OCI-LY7 (cell line): ENCODE measurements at regions not wholly inside any gene's neighbourhood (a gene's known extent, or its start where the extent isn't known, plus 50 kb on each side); places are given as distances from the start of the nearest gene placed in this dataset.

Experiments
- BruUV-seq: library from RNA; stranded (reverse); fragments of 400-500 nt; replicated peaks from 2 replicates; lab custom pipeline; 2021; lab: Mats Ljungman, UMichigan
- CTCF ChIA-PET: fragments of 300-600 bp; sonication (Branson Sonifier 250); formaldehyde crosslinking; loops from one replicate; lab custom pipeline; 2022; ENCODE audit warnings: antibody characterized with exemption; ENCODE audit not compliant: unreplicated experiment; lab: Charles Lee
- POLR2A ChIA-PET: fragments of 300-600 bp; sonication (Branson Sonifier 250); formaldehyde crosslinking; loops from one replicate; lab custom pipeline; 2022; ENCODE audit warnings: antibody characterized with exemption; lab: Charles Lee
- DNase-seq: peaks from one replicate; pipeline ENCODE4 v3.0.0-alpha.2; 2015; ENCODE audit warnings: low spot score
- H2AFZ ChIP-seq: fragments of 200-600 bp; sonication (generic), shearing (Covaris generic); 2 replicates; pipeline ENCODE4 v1.6.1; 2014; ENCODE audit warnings: mild to moderate bottlenecking, antibody characterized with exemption, low read length, moderate library complexity
- H3K27ac ChIP-seq: fragments of 200-600 bp; sonication (generic); 2 replicates; pipeline ENCODE4 v1.5.1; 2014; ENCODE audit warnings: mixed run types, low read depth, mild to moderate bottlenecking, moderate library complexity, low read length, inconsistent platforms; ENCODE audit not compliant: poor library complexity, severe bottlenecking
- H3K36me3 ChIP-seq: fragments of 200-600 bp; sonication (generic); 2 replicates; pipeline ENCODE4 v1.6.1; 2014; ENCODE audit warnings: mild to moderate bottlenecking, antibody characterized with exemption, low read length, moderate library complexity, mixed read lengths; ENCODE audit not compliant: insufficient read depth
- H3K4me1 ChIP-seq: fragments of 200-600 bp; sonication (generic); 2 replicates; pipeline ENCODE4 v1.5.1; 2014; ENCODE audit warnings: mild to moderate bottlenecking, low read length; ENCODE audit not compliant: insufficient read depth, poor library complexity, severe bottlenecking
- H3K4me2 ChIP-seq: fragments of 200-600 bp; sonication (generic); 2 replicates; pipeline ENCODE4 v1.6.1; 2014; ENCODE audit warnings: mild to moderate bottlenecking, low read length
- H3K4me3 ChIP-seq: fragments of 200-600 bp; sonication (generic); 2 replicates; pipeline ENCODE4 v1.5.1; 2014; ENCODE audit warnings: mild to moderate bottlenecking, low read depth, low read length; ENCODE audit not compliant: poor library complexity, severe bottlenecking
- H3K79me2 ChIP-seq: fragments of 200-600 bp; sonication (generic); 2 replicates; pipeline ENCODE4 v1.6.1; 2016; ENCODE audit warnings: low read depth, mild to moderate bottlenecking, low read length, moderate library complexity, mixed read lengths; ENCODE audit not compliant: insufficient read depth
- H3K9me2 ChIP-seq: fragments of 200-600 bp; sonication (generic); 2 replicates; pipeline ENCODE4 v1.6.1; 2016; ENCODE audit warnings: mild to moderate bottlenecking, low read length, mixed read lengths; ENCODE audit not compliant: insufficient read depth
- H3K9me3 ChIP-seq: fragments of 200-600 bp; sonication (generic); 2 replicates; pipeline ENCODE4 v1.6.1; 2014; ENCODE audit warnings: mild to moderate bottlenecking, mixed run types, low read length, mixed read lengths
- H4K20me1 ChIP-seq: fragments of 200-600 bp; sonication (generic); 2 replicates; pipeline ENCODE4 v1.6.1; 2014; ENCODE audit warnings: mild to moderate bottlenecking, antibody characterized with exemption, low read length, moderate library complexity, mixed read lengths; ENCODE audit not compliant: insufficient read depth
- EZH2phosphoT487 ChIP-seq: fragments of 200-600 bp; sonication (generic); IDR thresholded peaks from 2 replicates; pipeline ENCODE4 v1.6.1; 2018; ENCODE audit warnings: low read depth, borderline replicate concordance, mild to moderate bottlenecking, mixed run types, antibody characterized with exemption, low read length, moderate library complexity, mixed read lengths
- intact Hi-C: fragments of 100-400 bp; cut with micrococcal nuclease; formaldehyde crosslinking; loops from one replicate; pipeline ENCODE4 v1.10.0; 2022; ENCODE audit not compliant: unreplicated experiment
- TF ChIP-seq, protein P1 (sequence below): fragments of 200-600 bp; sonication (generic); conservative IDR thresholded peaks from 2 replicates; pipeline ENCODE4 v1.5.1; 2014; ENCODE audit warnings: mild to moderate bottlenecking, antibody characterized with exemption, low read length, moderate library complexity, mixed read lengths

DNA sequence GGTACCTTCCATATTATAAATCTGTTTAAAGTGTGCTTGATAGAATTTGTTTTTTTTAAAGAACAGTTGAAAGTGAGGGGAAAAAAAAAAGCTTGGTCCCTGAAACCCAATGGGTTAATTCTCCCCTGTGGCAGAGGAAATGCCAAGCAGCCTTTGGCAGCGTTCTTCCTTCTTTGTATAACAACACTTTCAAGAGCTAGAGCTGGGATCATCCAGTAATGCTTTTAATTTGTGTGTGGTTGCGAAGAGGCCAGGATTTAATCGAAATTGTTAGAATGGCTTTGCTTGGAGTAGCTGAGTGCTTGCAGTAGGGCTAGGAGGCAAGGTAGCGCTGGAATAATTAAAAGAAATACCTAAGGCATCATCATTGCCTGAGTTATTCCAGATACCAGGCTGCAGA lies 692.0 kb downstream of the DHX35 start:
- Histone ChIP-seq H3K36me3 (no peaks in the 10 kb centered on the region), H4K20me1 (no peaks in the 10 kb centered on the region), H3K9me3 (no peaks in the 10 kb centered on the region), H3K9me2 (no peaks in the 10 kb centered on the region), H2AFZ (no peak overlapping the region), H3K4me1 (no peaks in the 10 kb centered on the region), H3K79me2 (no peaks in the 10 kb centered on the region), H3K4me3 (no peak overlapping the region), H3K27ac (no peak overlapping the region), H3K4me2 (no peak overlapping the region)
- TF ChIP-seq EZH2phosphoT487 = no peak
- TF ChIP-seq, protein P1, sequence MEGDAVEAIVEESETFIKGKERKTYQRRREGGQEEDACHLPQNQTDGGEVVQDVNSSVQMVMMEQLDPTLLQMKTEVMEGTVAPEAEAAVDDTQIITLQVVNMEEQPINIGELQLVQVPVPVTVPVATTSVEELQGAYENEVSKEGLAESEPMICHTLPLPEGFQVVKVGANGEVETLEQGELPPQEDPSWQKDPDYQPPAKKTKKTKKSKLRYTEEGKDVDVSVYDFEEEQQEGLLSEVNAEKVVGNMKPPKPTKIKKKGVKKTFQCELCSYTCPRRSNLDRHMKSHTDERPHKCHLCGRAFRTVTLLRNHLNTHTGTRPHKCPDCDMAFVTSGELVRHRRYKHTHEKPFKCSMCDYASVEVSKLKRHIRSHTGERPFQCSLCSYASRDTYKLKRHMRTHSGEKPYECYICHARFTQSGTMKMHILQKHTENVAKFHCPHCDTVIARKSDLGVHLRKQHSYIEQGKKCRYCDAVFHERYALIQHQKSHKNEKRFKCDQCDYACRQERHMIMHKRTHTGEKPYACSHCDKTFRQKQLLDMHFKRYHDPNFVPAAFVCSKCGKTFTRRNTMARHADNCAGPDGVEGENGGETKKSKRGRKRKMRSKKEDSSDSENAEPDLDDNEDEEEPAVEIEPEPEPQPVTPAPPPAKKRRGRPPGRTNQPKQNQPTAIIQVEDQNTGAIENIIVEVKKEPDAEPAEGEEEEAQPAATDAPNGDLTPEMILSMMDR = no peak
- ChIA-PET CTCF (no interaction called here), POLR2A (interaction anchor here (0.7 kb wide), 1 partner anchor 9 kb away, joined by 4 read pairs; no protein-coding TSS in a partner anchor)
- DNase-seq = no peak
- BruUV-seq = no TSS peak
- intact Hi-C loops = no loop called here

DNA sequence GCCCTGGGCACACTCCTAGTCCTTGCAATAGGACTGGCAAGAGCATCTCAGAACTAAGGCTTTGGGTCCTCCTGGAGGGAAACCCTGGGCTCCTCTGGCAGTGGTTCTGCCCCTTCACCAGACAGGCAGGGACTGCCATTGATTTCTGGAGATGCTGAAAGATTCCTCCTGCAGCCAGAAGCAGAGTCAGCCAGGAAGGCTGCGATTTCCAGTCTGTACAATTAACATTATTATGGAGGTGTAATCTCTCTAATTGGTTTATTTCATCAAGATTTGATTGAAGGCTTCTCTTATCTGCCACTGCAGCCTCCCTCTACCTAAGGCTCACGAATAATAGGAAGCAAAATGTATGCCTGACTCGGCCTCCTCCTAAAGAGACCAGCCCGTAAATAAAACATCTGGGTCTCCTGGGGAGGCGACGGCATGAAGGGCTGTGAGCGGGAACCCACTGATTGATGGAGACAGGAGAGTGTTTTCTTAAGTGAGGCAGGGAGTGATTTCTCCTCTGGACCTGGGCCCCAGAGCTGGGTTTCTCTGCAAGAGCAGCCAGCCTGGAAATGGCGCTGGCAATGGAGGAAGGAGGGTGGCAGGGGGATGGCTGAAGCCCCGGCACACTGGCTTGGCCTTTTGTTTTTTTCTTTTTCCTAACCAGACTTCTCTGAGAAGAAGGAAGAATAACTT lies 689.6 kb downstream of the DHX35 start:
- no peaks in the 10 kb centered on the region for H3K9me2 ChIP-seq
- ChIA-PET POLR2A (no interaction called here), CTCF (no interaction called here)
- no peaks in the 10 kb centered on the region for H4K20me1 ChIP-seq
- no peak for TF ChIP-seq EZH2phosphoT487
- TF ChIP-seq, protein P1 = no peak
- no peaks in the 10 kb centered on the region for H3K36me3 ChIP-seq
- H3K27ac ChIP-seq = no peak overlapping the region
- H2AFZ ChIP-seq = no peak overlapping the region
- H3K4me2 ChIP-seq = no peak overlapping the region
- no TSS peak for BruUV-seq
- H3K79me2 ChIP-seq = no peaks in the 10 kb centered on the region
- no peaks in the 10 kb centered on the region for H3K9me3 ChIP-seq
- H3K4me3 ChIP-seq = no peak overlapping the region
- intact Hi-C loops = no loop called here
- no peaks in the 10 kb centered on the region for H3K4me1 ChIP-seq
- DNase-seq = no peak

DNA sequence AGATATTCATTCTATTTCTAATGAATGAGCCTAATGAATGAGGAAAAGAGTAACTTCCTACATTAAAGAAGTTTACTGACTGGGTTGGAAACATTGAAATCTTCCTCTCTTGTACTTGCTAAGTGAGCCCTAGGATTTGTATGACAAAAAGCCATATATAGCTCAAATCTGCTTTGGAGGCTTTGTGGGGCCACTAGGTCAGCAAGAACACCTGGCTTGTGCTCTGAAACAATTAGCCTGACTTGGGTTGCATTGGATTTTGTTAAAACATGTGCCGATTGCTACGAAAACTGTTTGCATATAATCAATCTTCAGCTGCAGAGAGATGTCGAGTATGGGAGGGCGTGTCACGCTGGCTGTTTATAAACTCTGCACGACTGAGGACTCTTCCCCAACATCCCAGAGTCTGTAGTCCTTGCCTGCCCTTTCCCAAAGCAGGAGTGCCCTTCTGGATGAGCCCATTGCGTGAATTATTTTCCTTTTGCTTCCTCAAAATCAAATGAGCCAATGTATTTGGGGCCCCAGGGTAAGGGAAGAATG lies 684.8 kb downstream of the DHX35 start:
- Histone ChIP-seq H3K36me3 (no peaks in the 10 kb centered on the region), H3K79me2 (no peaks in the 10 kb centered on the region), H3K4me1 (no peaks in the 10 kb centered on the region), H3K9me3 (no peaks in the 10 kb centered on the region), H3K4me2 (no peak overlapping the region), H2AFZ (no peak overlapping the region), H4K20me1 (no peaks in the 10 kb centered on the region), H3K27ac (no peak overlapping the region), H3K9me2 (no peaks in the 10 kb centered on the region), H3K4me3 (no peak overlapping the region)
- intact Hi-C loops = no loop called here
- no TSS peak for BruUV-seq
- TF ChIP-seq, protein P1 = no peak
- no peak for TF ChIP-seq EZH2phosphoT487
- DNase-seq = no peak
- ChIA-PET POLR2A (interaction anchor here (0.6 kb wide), 1 partner anchor 1934 kb away, joined by 3 read pairs; no protein-coding TSS in a partner anchor), CTCF (no interaction called here)
